ENCODE measurements at regions not wholly inside any gene's neighbourhood (a gene's known extent, or its start where the extent isn't known, plus 50 kb on each side); places are given as distances from the start of the nearest gene placed in this dataset.

GRCh38 chr1:55301912-55302311 is 86.7 kb upstream of the USP24 start (continued):
- no peak for TF ChIP-seq NCOR1 (IDR thresholded peaks at IDR 0.05; ENCODE audit: borderline replicate concordance, low read length)

DNA sequence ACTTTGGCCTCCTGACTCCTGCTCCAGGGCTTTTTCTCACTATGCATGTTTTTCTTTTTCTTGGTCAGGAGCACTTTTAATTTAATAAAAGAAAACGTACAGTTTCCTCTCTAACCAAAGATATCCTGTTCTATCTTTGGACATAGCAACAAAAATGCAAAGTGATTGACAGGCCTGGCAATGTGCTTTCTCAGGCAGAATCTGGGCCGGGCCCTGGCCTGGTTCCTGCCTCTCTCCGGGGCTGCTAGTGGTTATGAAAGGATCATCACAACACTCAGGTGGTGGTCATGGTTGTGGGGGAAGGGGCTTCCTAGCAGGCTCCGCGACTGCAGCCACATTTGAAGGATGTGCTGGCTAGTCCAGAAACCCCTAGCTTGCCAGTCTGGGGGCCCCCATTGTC is 85.8 kb upstream of the USP24 start:
- no peak overlapping the region for H3K4me2 ChIP-seq (ENCODE audit: low read depth, low read length)
- 49% methylated on average over 3 of the region's 5 CpGs for WGBS (ENCODE audit: low lambda C conversion rate)
- no peak for DNase-seq (ENCODE audit: low spot score)
- no peaks in the 10 kb centered on the region for H4K20me1 ChIP-seq (ENCODE audit: insufficient read depth, low read length)
- H3K27ac ChIP-seq (ENCODE audit: extremely low read length, insufficient read depth, low read length) = no peak overlapping the region
- ChIA-PET POLR2A (no interaction called here), CTCF (ENCODE audit: low intra/inter-chr PET ratio, low total read pairs) (no interaction called here)
- no peak overlapping the region for H3K4me3 ChIP-seq (replicated peaks in 1 of 3; ENCODE audit: insufficient read depth in 1 of 3, low read depth in 2 of 3, low read length in 3 of 3)
- intact Hi-C loops (cut with micrococcal nuclease; ENCODE audit: unreplicated experiment) (no loop called here), in situ Hi-C loops (cut with HindIII; ENCODE audit: extremely low pct_ligation_motif_present, low pct_unique_long_range_greater_than_20kb) (no loop called here)
- no peaks in the 10 kb centered on the region for H3K79me2 ChIP-seq (ENCODE audit: insufficient read depth, low read length)
- no peak overlapping the region for H2AFZ ChIP-seq (ENCODE audit: low read length)
- H3K36me3 ChIP-seq (replicated peaks in 1 of 2; ENCODE audit: control insufficient read depth in 1 of 2, insufficient read depth in 2 of 2, low read length in 2 of 2) = no peaks in the 10 kb centered on the region
- H3K27me3 ChIP-seq (ENCODE audit: control insufficient read depth in 1 of 2, insufficient read depth in 2 of 2, low read length in 2 of 2) = peaks cover 1 to 4% of the 10 kb centered on the region in 2 experiments; a peak in 2 of 5 replicates
- H3K9me3 ChIP-seq (ENCODE audit: low read length) = no peaks in the 10 kb centered on the region
- no TSS peak for BruUV-seq (replicated peaks)
- no peak for ATAC-seq
- no peak overlapping the region for H3K9ac ChIP-seq (ENCODE audit: insufficient read depth, low read depth, low read length)
- no peaks in the 10 kb centered on the region for H3K4me1 ChIP-seq (ENCODE audit: insufficient read depth, low read length)
- FAIRE-seq = no peak
- no peak for TF ChIP-seq HNRNPLL (IDR thresholded peaks at IDR 0.05; ENCODE audit: low read depth, low read length, poor library complexity, severe bottlenecking)
- TF ChIP-seq, protein P1, sequence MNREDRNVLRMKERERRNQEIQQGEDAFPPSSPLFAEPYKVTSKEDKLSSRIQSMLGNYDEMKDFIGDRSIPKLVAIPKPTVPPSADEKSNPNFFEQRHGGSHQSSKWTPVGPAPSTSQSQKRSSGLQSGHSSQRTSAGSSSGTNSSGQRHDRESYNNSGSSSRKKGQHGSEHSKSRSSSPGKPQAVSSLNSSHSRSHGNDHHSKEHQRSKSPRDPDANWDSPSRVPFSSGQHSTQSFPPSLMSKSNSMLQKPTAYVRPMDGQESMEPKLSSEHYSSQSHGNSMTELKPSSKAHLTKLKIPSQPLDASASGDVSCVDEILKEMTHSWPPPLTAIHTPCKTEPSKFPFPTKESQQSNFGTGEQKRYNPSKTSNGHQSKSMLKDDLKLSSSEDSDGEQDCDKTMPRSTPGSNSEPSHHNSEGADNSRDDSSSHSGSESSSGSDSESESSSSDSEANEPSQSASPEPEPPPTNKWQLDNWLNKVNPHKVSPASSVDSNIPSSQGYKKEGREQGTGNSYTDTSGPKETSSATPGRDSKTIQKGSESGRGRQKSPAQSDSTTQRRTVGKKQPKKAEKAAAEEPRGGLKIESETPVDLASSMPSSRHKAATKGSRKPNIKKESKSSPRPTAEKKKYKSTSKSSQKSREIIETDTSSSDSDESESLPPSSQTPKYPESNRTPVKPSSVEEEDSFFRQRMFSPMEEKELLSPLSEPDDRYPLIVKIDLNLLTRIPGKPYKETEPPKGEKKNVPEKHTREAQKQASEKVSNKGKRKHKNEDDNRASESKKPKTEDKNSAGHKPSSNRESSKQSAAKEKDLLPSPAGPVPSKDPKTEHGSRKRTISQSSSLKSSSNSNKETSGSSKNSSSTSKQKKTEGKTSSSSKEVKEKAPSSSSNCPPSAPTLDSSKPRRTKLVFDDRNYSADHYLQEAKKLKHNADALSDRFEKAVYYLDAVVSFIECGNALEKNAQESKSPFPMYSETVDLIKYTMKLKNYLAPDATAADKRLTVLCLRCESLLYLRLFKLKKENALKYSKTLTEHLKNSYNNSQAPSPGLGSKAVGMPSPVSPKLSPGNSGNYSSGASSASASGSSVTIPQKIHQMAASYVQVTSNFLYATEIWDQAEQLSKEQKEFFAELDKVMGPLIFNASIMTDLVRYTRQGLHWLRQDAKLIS (CRISPR knock-in tag; IDR thresholded peaks at IDR 0.05) = no peak
- TF ChIP-seq CHD4 (IDR thresholded peaks at IDR 0.05; ENCODE audit: borderline replicate concordance, low read length) = no peak
- TF ChIP-seq, protein P2, sequence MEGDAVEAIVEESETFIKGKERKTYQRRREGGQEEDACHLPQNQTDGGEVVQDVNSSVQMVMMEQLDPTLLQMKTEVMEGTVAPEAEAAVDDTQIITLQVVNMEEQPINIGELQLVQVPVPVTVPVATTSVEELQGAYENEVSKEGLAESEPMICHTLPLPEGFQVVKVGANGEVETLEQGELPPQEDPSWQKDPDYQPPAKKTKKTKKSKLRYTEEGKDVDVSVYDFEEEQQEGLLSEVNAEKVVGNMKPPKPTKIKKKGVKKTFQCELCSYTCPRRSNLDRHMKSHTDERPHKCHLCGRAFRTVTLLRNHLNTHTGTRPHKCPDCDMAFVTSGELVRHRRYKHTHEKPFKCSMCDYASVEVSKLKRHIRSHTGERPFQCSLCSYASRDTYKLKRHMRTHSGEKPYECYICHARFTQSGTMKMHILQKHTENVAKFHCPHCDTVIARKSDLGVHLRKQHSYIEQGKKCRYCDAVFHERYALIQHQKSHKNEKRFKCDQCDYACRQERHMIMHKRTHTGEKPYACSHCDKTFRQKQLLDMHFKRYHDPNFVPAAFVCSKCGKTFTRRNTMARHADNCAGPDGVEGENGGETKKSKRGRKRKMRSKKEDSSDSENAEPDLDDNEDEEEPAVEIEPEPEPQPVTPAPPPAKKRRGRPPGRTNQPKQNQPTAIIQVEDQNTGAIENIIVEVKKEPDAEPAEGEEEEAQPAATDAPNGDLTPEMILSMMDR (CRISPR knock-in tag; IDR thresholded peaks at IDR 0.05) = no peak
- TF ChIP-seq GATAD1 (CRISPR knock-in tag; IDR thresholded peaks at IDR 0.05) = no peak
- TF ChIP-seq CBX2 (IDR thresholded peaks at IDR 0.05; ENCODE audit: low read depth, low read length) = no peak
- TF ChIP-seq CBX2 (CRISPR knock-in tag; IDR thresholded peaks at IDR 0.05; ENCODE audit: low read depth) = no peak
- TF ChIP-seq STAG1 (CRISPR knock-in tag; IDR thresholded peaks at IDR 0.05) = no peak
- no peak for TF ChIP-seq ZNF597 (CRISPR knock-in tag; IDR thresholded peaks at IDR 0.05)
- TF ChIP-seq PRPF4 (IDR thresholded peaks at IDR 0.05; ENCODE audit: low read depth, low read length, poor library complexity, severe bottlenecking) = no peak
- TF ChIP-seq MAX (IDR thresholded peaks at IDR 0.05) = no peak
- TF ChIP-seq ZNF644 (CRISPR knock-in tag; IDR thresholded peaks at IDR 0.05; ENCODE audit: low read depth) = no peak
